GM18861 (cell line): ENCODE measurements at regions not wholly inside any gene's neighbourhood (a gene's known extent, or its start where the extent isn't known, plus 50 kb on each side); places are given as distances from the start of the nearest gene placed in this dataset.

Source experiments
- ATAC-seq: cut with Tn5 transposase; IDR thresholded peaks from one replicate; pipeline ENCODE4 v1.9.1; 2021; ENCODE audit not compliant: unreplicated experiment

DNA sequence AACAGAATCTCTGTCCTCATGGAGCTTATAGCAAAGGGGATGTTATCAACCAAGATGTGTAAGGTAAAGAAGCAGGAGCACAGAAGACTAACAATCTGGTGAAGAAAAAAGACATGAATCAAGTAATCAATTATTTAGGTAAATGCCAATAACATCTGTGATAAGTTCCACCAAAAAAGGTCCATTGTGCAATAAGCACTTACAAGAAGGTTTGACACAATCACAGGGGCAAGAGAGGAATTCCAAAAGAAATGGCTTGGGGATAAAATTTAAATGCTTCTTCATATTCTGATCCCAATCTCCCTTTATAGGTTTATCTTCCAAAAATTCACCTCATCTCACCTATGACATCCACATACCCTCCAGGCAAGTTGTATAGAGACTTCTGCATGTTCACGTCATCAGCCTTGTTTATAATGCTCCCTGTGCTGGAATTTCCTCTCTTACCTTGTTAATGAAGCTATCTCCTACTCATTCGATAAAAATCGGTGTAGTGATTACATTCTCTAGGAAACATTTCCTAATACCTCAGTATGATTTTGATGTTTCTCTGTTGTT, 53.6 kb upstream of the DPT start:
- no peak for ATAC-seq

GRCh38 chr1:168783458-168784210, 54.6 kb upstream of the DPT start:
- ATAC-seq: no peak

- ATAC-seq: no peak
Measured at GRCh38 chr1:168786476-168787330, 57.7 kb upstream of the DPT start.

DNA sequence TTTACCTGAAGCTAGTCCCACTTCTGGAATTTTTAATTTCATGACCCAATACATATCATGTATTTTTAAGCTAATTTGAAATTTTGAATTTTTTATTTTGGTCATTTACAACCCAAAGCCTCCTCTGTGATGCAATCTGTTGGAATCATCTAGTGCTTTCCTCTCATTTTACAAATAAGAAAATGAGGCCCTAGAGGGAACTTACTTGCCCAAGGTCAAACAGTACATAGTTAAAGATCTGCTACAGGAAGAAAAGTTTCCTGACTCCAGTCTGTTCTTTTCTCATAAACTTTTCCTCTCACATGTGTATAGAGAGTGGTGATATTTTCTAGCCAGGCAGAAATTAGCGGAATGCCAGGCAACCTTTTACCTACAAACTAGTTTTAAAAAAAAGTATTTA, 59.3 kb upstream of the DPT start:
- no peak for ATAC-seq

DNA sequence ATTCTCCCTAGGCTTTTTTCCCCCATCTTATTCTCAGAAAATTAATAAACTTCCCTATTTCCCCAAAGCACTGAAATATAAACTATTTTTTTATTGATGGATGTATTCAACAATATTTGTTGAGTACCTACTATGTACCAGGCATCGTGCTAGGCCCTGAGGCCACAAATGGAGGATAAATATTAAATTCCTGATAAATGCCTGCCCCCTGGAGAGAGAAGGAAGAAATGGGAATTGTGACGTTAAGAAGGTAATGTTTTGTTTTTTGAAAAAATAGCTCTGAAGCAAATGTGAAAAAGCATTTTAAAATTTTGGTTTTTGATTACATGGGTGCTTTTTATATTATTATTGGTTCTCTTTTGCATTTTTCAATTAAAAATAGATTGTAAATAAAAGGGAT, 60.5 kb upstream of the DPT start:
- ATAC-seq: no peak

GRCh38 chr1:168792142-168792541, 63.1 kb upstream of the DPT start:
- no peak for ATAC-seq

GRCh38 chr1:168792592-168793125, 63.7 kb upstream of the DPT start:
- no peak for ATAC-seq

- no peak for ATAC-seq
Measured at GRCh38 chr1:168794057-168794456, 65.1 kb upstream of the DPT start.

GRCh38 chr1:168795681-168796080, 66.7 kb upstream of the DPT start:
- ATAC-seq: no peak

GRCh38 chr1:168799927-168800605, 71.1 kb upstream of the DPT start:
- ATAC-seq: no peak

DNA sequence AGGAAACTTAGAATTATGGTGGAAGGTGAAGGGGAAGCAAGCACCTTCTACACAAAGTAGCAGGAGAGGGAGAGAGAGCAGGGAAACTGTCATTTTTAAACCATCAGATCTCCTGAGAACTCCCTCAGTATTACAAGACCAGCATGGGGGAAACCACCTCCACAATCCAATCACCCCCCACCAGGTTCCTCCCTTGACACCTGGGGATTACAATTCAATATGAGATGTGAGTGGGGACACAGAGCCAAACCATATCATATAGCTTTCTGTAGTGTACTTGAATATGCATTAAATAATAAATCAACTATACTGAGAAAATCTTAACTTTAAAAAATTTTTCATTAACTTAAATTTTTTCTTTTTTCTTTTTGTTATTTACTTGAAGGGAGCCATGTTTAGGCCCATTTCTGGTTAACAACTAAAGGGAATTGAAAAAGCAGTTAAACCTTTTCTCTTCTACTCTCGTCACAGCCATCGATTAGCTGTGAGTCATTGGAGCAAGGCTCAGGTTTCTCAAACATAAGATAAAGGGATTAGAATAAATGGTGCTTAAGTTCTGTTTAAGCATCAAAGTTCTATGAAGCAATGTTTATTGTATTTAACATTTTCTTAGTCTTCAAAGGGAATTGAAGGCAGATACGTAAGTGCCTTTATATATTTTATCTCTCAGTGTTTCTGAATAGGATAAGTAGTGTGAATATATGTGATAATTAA, 72.2 kb upstream of the DPT start:
- no peak for ATAC-seq

DNA sequence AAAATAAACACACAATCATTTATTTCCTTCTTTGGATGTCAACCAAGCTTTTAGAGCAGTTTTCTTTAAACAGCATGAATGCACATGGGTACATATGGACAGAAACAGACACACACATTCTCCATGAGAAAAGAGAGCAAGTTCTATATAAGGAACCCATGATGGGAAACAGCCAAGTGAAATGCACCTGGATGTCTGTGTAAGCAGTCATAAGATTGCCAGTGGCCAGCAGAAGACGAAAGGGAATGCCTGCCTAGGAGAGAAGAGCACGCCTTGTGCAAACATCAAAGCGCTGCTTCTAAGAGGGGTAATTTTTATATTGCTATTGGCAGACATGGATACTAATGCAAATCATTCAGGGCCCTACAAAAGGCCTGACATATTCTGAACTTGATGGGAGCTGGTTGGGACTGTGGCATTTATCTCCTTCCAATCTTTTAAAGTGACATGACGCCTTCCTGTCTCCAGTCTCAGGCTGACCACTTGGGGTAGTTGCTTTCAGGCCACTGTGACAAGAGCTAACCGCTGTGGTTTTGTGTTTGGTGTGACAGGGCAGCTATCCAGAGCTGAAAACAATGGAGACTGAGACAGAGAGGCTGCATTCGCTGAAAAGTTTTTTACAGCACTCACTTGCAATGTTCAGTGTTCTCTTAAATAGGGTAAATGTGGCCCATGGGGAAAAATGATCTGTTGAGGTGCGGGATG, 75.0 kb upstream of the DPT start:
- no peak for ATAC-seq

GRCh38 chr1:168806952-168807351, 77.9 kb upstream of the DPT start:
- ATAC-seq: no peak

GRCh38 chr1:168811176-168811575, 82.2 kb upstream of the DPT start:
- no peak for ATAC-seq

GRCh38 chr1:168819668-168820067, 90.7 kb upstream of the DPT start:
- no peak for ATAC-seq

- ATAC-seq: no peak
Measured at GRCh38 chr1:168821434-168821833, 92.4 kb upstream of the DPT start.

- ATAC-seq: no peak
Measured at GRCh38 chr1:168822911-168823310, 93.9 kb upstream of the DPT start.

- no peak for ATAC-seq
Measured at GRCh38 chr1:168823988-168824387, 95.0 kb upstream of the DPT start.

GRCh38 chr1:168824418-168825065, 95.5 kb upstream of the DPT start:
- no peak for ATAC-seq
